GM19240 (cell line): ENCODE measurements at regions not wholly inside any gene's neighbourhood (a gene's known extent, or its start where the extent isn't known, plus 50 kb on each side); places are given as distances from the start of the nearest gene placed in this dataset.
"Not testable (repeated sequence)": the region's sequence is repeated elsewhere in the genome, so short reads cannot be mapped to it uniquely, and the experiment has no call there.

ENCODE experiments used
- DNase-seq: peaks from one replicate; pipeline ENCODE4 v3.0.0; 2011; ENCODE audit warnings: low spot score; ENCODE audit not compliant: insufficient read length

GRCh38 chr10:2921956-2922680 lies 145.2 kb upstream of the PFKP start:
- no peak for DNase-seq

- DNase-seq: no peak
These were observed 146.7 kb upstream of the PFKP start for GRCh38 chr10:2920637-2921036.

- DNase-seq: no peak
These were observed 147.2 kb upstream of the PFKP start for GRCh38 chr10:2920168-2920567.

- no peak for DNase-seq
These were observed 148.3 kb upstream of the PFKP start for GRCh38 chr10:2919016-2919415.

- DNase-seq: no peak
These were observed 148.9 kb upstream of the PFKP start for GRCh38 chr10:2918489-2918888.

GRCh38 chr10:2917926-2918325 lies 149.4 kb upstream of the PFKP start:
- DNase-seq: no peak

- DNase-seq: no peak
These were observed 151.9 kb upstream of the PFKP start for GRCh38 chr10:2915412-2915811.

GRCh38 chr10:2914741-2915140 lies 152.6 kb upstream of the PFKP start:
- DNase-seq: no peak

GRCh38 chr10:2913474-2913873 lies 153.9 kb upstream of the PFKP start:
- no peak for DNase-seq

GRCh38 chr10:2910656-2911055 lies 156.7 kb upstream of the PFKP start:
- DNase-seq: no peak

GRCh38 chr10:2909921-2910320 lies 157.4 kb upstream of the PFKP start:
- DNase-seq: no peak

- DNase-seq: no peak
These were observed 158.3 kb upstream of the PFKP start for GRCh38 chr10:2908851-2909630.

- no peak for DNase-seq
These were observed 160.4 kb upstream of the PFKP start for GRCh38 chr10:2906974-2907373.

GRCh38 chr10:2905851-2906250 lies 161.5 kb upstream of the PFKP start:
- DNase-seq: no peak

GRCh38 chr10:2900530-2900929 lies 166.8 kb upstream of the PFKP start:
- no peak for DNase-seq

- DNase-seq: no peak
These were observed 167.9 kb upstream of the PFKP start for GRCh38 chr10:2899246-2899951.

GRCh38 chr10:2898509-2898860 lies 168.9 kb upstream of the PFKP start:
- no peak for DNase-seq

GRCh38 chr10:2897619-2898508 lies 169.5 kb upstream of the PFKP start:
- DNase-seq: no peak

GRCh38 chr10:2896334-2896733 lies 171.0 kb upstream of the PFKP start:
- not testable (repeated sequence) for DNase-seq

GRCh38 chr10:2895594-2896196 lies 171.7 kb upstream of the PFKP start:
- no peak for DNase-seq

- no peak for DNase-seq
These were observed 173.4 kb upstream of the PFKP start for GRCh38 chr10:2893991-2894390.
